A549 (cell line): ENCODE measurements at regions not wholly inside any gene's neighbourhood (a gene's known extent, or its start where the extent isn't known, plus 50 kb on each side); places are given as distances from the start of the nearest gene placed in this dataset.

Source experiments
- ATAC-seq, 2 experiments: fragments of 200-7000 bp in 1 of 2; fragments of >200 bp in 1 of 2; cut with Nextera tagmentation in 1 of 2; cut with Tn5 transposase in 1 of 2; 3 replicates each; pipeline versions ENCODE4 v1.8.0 to v1.9.1; 2018 to 2020; ENCODE audit warnings: mild to moderate bottlenecking in 1 of 2, moderate library complexity in 1 of 2
- CTCF ChIA-PET: fragments of 300-600 bp; sonication (Branson Sonifier 250); formaldehyde crosslinking; extraction: SDS; loops from one replicate; lab custom pipeline; 2021; ENCODE audit warnings: antibody characterized with exemption, inconsistent platforms; lab: Yijun Ruan, JAX
- POLR2A ChIA-PET: fragments of 350-600 bp; formaldehyde crosslinking; extraction: SDS; loops from one replicate; lab custom pipeline; 2021; ENCODE audit warnings: antibody characterized with exemption, inconsistent platforms; lab: Yijun Ruan, JAX
- DNase-seq, 2 experiments: peaks; one replicate each; pipeline versions ENCODE4 v3.0.0 to v3.0.0-alpha.2; 2011 to 2016; ENCODE audit warnings: low read depth in 1 of 2, low spot score in 1 of 2
- FAIRE-seq: peaks from 2 replicates; lab custom pipeline; 2011; peaks lifted over from hg19 to GRCh38; lab: Jason Lieb, UNC
- H3K27ac ChIP-seq, 2 experiments: fragments of >200 bp; sonication (Bioruptor Twin); formaldehyde crosslinking; 3 replicates each; pipeline ENCODE4 v1.5.1; 2016 to 2017
- H3K4me1 ChIP-seq: fragments of >200 bp; sonication (Bioruptor Twin); formaldehyde crosslinking; 3 replicates; pipeline ENCODE4 v1.6.1; 2016
- H3K4me2 ChIP-seq: fragments of >200 bp; sonication (Bioruptor Twin); formaldehyde crosslinking; 3 replicates; pipeline ENCODE4 v1.6.1; 2016
- H3K4me3 ChIP-seq: fragments of >200 bp; sonication (Bioruptor Twin); formaldehyde crosslinking; 3 replicates; pipeline ENCODE4 v1.5.1; 2016
- H3K9me3 ChIP-seq: fragments of >200 bp; sonication (Bioruptor Twin); formaldehyde crosslinking; 3 replicates; pipeline ENCODE4 v1.6.1; 2016
- BCL3 ChIP-seq: fragments of >200 bp; sonication (Bioruptor Twin); formaldehyde crosslinking; IDR thresholded peaks from 3 replicates; pipeline ENCODE4 v1.6.1; 2016
- BHLHE40 ChIP-seq: IDR thresholded peaks from 2 replicates; pipeline ENCODE4 v1.6.1; 2012; ENCODE audit warnings: low read depth, low read length, inconsistent platforms
- CBX8 ChIP-seq: fragments of 200-600 bp; sonication (generic); IDR thresholded peaks from 2 replicates; pipeline ENCODE4 v1.6.1; 2016
- CEBPB ChIP-seq, 2 experiments: fragments of >200 bp in 1 of 2; sonication (Bioruptor Twin) in 1 of 2; formaldehyde crosslinking in 1 of 2; IDR thresholded peaks; 2 replicates each; pipeline ENCODE4 v1.6.1; 2012 to 2016
- CHD2 ChIP-seq: fragments of 150-350 bp; IDR thresholded peaks from 2 replicates; pipeline ENCODE4 v1.6.1; 2014; ENCODE audit warnings: low read length; ENCODE audit not compliant: partially characterized antibody
- EHF ChIP-seq: fragments of 250-450 bp; sonication (Bioruptor Pico); IDR thresholded peaks from 2 replicates; pipeline ENCODE4 v1.5.0; 2020; ENCODE audit warnings: mild to moderate bottlenecking
- EHMT2 ChIP-seq: fragments of 200-600 bp; sonication (generic); IDR thresholded peaks from 2 replicates; pipeline ENCODE4 v1.6.1; 2016; ENCODE audit warnings: antibody characterized with exemption, low read depth, mild to moderate bottlenecking, moderate library complexity
- FOXS1 ChIP-seq: fragments of 250-450 bp; sonication (Bioruptor Pico); IDR thresholded peaks from 2 replicates; pipeline ENCODE4 v1.5.0; 2020; ENCODE audit warnings: mild to moderate bottlenecking, moderate library complexity
- HDAC2 ChIP-seq: fragments of 200-600 bp; sonication (generic); IDR thresholded peaks from 2 replicates; pipeline ENCODE4 v1.6.1; 2016
- HOXA7 ChIP-seq: fragments of 250-450 bp; sonication (Bioruptor Pico); IDR thresholded peaks from 2 replicates; pipeline ENCODE4 v1.5.0; 2020; ENCODE audit warnings: mild to moderate bottlenecking, moderate library complexity
- HOXB13 ChIP-seq: fragments of 250-450 bp; sonication (Bioruptor Pico); IDR thresholded peaks from 2 replicates; pipeline ENCODE4 v1.5.0; 2020; ENCODE audit warnings: low read depth, mild to moderate bottlenecking, moderate library complexity
- HOXB5 ChIP-seq: fragments of 250-450 bp; sonication (Bioruptor Pico); IDR thresholded peaks from 2 replicates; pipeline ENCODE4 v1.5.0; 2020; ENCODE audit warnings: mild to moderate bottlenecking, moderate library complexity
- JUN ChIP-seq, 2 experiments: fragments of >200 bp; sonication (Bioruptor Twin); formaldehyde crosslinking; IDR thresholded peaks; 2 replicates in 1 of 2; 3 replicates in 1 of 2; pipeline ENCODE4 v1.6.1; 2016 to 2017
- MAFK ChIP-seq: fragments of 450-650 bp; IDR thresholded peaks from 2 replicates; pipeline ENCODE4 v1.6.1; 2014; ENCODE audit not compliant: partially characterized antibody
- MYC ChIP-seq: IDR thresholded peaks from 2 replicates; pipeline ENCODE4 v1.6.1; 2012; ENCODE audit warnings: mild to moderate bottlenecking, inconsistent platforms, low read length, improper control_type of control experiment, borderline replicate concordance
- NFE2L2 ChIP-seq: fragments of 150-350 bp; conservative IDR thresholded peaks from 2 replicates; pipeline ENCODE4 v1.6.1; 2014; ENCODE audit warnings: low read length
- NPAS2 ChIP-seq: fragments of 250-450 bp; sonication (Bioruptor Pico); IDR thresholded peaks from 2 replicates; pipeline ENCODE4 v1.8.0; 2022; ENCODE audit warnings: mild to moderate bottlenecking, moderate library complexity, borderline replicate concordance
- NR3C1 ChIP-seq: fragments of >200 bp; sonication (Bioruptor Twin); formaldehyde crosslinking; IDR thresholded peaks from 3 replicates; pipeline ENCODE4 v1.6.1; 2017
- POLR2AphosphoS2 ChIP-seq: conservative IDR thresholded peaks from 2 replicates; pipeline ENCODE4 v1.6.1; 2012; ENCODE audit warnings: low read length, improper control_type of control experiment, inconsistent platforms
- RCOR1 ChIP-seq: fragments of 150-350 bp; IDR thresholded peaks from 2 replicates; pipeline ENCODE4 v1.6.1; 2014; ENCODE audit warnings: antibody characterized with exemption, low read length, low read depth
- REST ChIP-seq: fragments of 200-600 bp; sonication (generic); IDR thresholded peaks from 2 replicates; pipeline ENCODE4 v1.6.1; 2016; ENCODE audit warnings: antibody characterized with exemption, mild to moderate bottlenecking, moderate library complexity
- SMC3 ChIP-seq: fragments of >200 bp; sonication (Bioruptor Twin); formaldehyde crosslinking; IDR thresholded peaks from 3 replicates; pipeline ENCODE4 v1.6.1; 2018; ENCODE audit warnings: inconsistent platforms
- ZC3H11A ChIP-seq: fragments of 450-650 bp; IDR thresholded peaks from 2 replicates; pipeline ENCODE4 v1.6.1; 2014; ENCODE audit warnings: antibody characterized with exemption, mild to moderate bottlenecking
- ZNF302 ChIP-seq: fragments of 250-450 bp; sonication (Bioruptor Pico); IDR thresholded peaks from 2 replicates; pipeline ENCODE4 v1.9.0; 2021; ENCODE audit warnings: inconsistent platforms, mild to moderate bottlenecking, moderate library complexity
- ZSCAN20 ChIP-seq: fragments of 250-450 bp; sonication (Bioruptor Pico); IDR thresholded peaks from 2 replicates; pipeline ENCODE4 v1.8.0; 2022; ENCODE audit warnings: mild to moderate bottlenecking, moderate library complexity
- WGBS: methylation state at CpG from one replicate; pipeline ENCODE4 v1.1.6; 2017; ENCODE audit errors: missing lambda C conversion rate; 5-methylcytosine and 5-hydroxymethylcytosine counted together
- TF ChIP-seq, protein P1 (sequence below): IDR thresholded peaks from 2 replicates; pipeline ENCODE4 v1.6.1; 2012
- TF ChIP-seq, protein P2 (sequence below): fragments of 250-450 bp; sonication (Bioruptor Pico); IDR thresholded peaks from 2 replicates; pipeline ENCODE4 v1.5.0; 2020; ENCODE audit warnings: low read depth, mild to moderate bottlenecking, moderate library complexity
- TF ChIP-seq, protein P3 (sequence below): fragments of 250-450 bp; sonication (Bioruptor Pico); IDR thresholded peaks from 2 replicates; pipeline ENCODE4 v1.5.0; 2021; ENCODE audit warnings: mild to moderate bottlenecking, moderate library complexity, borderline replicate concordance
- TF ChIP-seq, protein P4 (sequence below): fragments of >200 bp; sonication (Bioruptor Twin); formaldehyde crosslinking; IDR thresholded peaks from 3 replicates; pipeline ENCODE4 v1.5.1; 2016

DNA sequence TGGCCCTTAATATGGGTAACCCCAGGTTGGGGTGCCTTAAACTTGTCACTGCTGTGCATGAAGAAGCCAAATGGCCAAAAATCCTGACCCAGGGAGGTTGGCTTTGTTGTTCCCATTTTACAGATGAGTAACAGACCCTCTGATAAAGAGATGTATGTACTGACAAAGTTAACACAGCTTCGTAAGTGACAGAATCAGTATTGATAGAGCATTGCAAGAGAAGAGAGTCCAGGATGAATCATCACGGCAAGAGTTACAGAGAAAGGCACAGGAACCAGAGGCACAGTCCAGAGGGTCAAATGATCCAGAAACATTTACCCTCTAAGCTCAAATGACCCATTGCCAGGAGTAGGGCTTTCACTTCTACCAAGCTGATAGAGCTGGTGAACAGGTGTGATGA lies 103.8 kb upstream of the SMC2 start:
- DNase-seq (no peak), FAIRE-seq (no peak), ATAC-seq (no peak)
- H3K27ac ChIP-seq: no peak overlapping the region
- H3K9me3 ChIP-seq: no peaks in the 10 kb centered on the region
- H3K4me2 ChIP-seq: no peak overlapping the region
- no peaks in the 10 kb centered on the region for H3K4me1 ChIP-seq
- POLR2A ChIA-PET: no interaction called here
- 33% methylated on average over 2 of the region's 2 CpGs for WGBS
- TF ChIP-seq CEBPB (IDR thresholded peaks at IDR 0.05) (no peak), MAFK (no peak), JUN (IDR thresholded peaks at IDR 0.05) (no peak), EHF (no peak), BHLHE40 (no peak), NFE2L2 (no peak), NPAS2 (CRISPR knock-in tag) (no peak), CBX8 (no peak), MYC (no peak), ZNF302 (CRISPR knock-in tag) (no peak), RCOR1 (no peak), FOXS1 (no peak), ZC3H11A (no peak), HOXB13 (CRISPR knock-in tag) (no peak), HDAC2 (no peak)
- TF ChIP-seq, protein P1, sequence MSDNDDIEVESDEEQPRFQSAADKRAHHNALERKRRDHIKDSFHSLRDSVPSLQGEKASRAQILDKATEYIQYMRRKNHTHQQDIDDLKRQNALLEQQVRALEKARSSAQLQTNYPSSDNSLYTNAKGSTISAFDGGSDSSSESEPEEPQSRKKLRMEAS: no peak
- H3K4me3 ChIP-seq: no peak overlapping the region
- CTCF ChIA-PET: no interaction called here

GRCh38 chr9:103991001-103991400 lies 103.1 kb upstream of the SMC2 start:
- Histone ChIP-seq H3K4me1 (no peaks in the 10 kb centered on the region), H3K4me2 (no peak overlapping the region), H3K4me3 (no peak overlapping the region), H3K27ac (no peak overlapping the region), H3K9me3 (no peaks in the 10 kb centered on the region)
- no peak for DNase-seq
- ChIA-PET CTCF (no interaction called here), POLR2A (no interaction called here)
- FAIRE-seq: no peak
- ATAC-seq: no peak
- TF ChIP-seq, protein P2, sequence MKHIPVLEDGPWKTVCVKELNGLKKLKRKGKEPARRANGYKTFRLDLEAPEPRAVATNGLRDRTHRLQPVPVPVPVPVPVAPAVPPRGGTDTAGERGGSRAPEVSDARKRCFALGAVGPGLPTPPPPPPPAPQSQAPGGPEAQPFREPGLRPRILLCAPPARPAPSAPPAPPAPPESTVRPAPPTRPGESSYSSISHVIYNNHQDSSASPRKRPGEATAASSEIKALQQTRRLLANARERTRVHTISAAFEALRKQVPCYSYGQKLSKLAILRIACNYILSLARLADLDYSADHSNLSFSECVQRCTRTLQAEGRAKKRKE (CRISPR knock-in tag): no peak
- WGBS: 17% methylated on average over 2 of the region's 2 CpGs

- Histone ChIP-seq H3K4me2 (no peak overlapping the region), H3K9me3 (no peaks in the 10 kb centered on the region), H3K4me1 (no peaks in the 10 kb centered on the region), H3K4me3 (no peak overlapping the region), H3K27ac (no peak overlapping the region)
- no peak for ATAC-seq
- DNase-seq: no peak
- ChIA-PET POLR2A (no interaction called here), CTCF (no interaction called here)
- no peak for FAIRE-seq
- WGBS: 10% methylated on average over 1 of the region's 1 CpG
- TF ChIP-seq POLR2AphosphoS2 (no peak), RCOR1 (no peak), SMC3 (no peak), HOXB13 (CRISPR knock-in tag) (no peak), REST (no peak), CHD2 (no peak), NR3C1 (no peak), HOXA7 (CRISPR knock-in tag) (no peak), BCL3 (no peak), EHMT2 (no peak), ZSCAN20 (CRISPR knock-in tag) (no peak), HOXB5 (CRISPR knock-in tag) (no peak)
- TF ChIP-seq, protein P3, sequence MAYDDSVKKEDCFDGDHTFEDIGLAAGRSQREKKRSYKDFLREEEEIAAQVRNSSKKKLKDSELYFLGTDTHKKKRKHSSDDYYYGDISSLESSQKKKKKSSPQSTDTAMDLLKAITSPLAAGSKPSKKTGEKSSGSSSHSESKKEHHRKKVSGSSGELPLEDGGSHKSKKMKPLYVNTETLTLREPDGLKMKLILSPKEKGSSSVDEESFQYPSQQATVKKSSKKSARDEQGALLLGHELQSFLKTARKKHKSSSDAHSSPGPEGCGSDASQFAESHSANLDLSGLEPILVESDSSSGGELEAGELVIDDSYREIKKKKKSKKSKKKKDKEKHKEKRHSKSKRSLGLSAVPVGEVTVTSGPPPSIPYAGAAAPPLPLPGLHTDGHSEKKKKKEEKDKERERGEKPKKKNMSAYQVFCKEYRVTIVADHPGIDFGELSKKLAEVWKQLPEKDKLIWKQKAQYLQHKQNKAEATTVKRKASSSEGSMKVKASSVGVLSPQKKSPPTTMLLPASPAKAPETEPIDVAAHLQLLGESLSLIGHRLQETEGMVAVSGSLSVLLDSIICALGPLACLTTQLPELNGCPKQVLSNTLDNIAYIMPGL: no peak
- TF ChIP-seq, protein P4, sequence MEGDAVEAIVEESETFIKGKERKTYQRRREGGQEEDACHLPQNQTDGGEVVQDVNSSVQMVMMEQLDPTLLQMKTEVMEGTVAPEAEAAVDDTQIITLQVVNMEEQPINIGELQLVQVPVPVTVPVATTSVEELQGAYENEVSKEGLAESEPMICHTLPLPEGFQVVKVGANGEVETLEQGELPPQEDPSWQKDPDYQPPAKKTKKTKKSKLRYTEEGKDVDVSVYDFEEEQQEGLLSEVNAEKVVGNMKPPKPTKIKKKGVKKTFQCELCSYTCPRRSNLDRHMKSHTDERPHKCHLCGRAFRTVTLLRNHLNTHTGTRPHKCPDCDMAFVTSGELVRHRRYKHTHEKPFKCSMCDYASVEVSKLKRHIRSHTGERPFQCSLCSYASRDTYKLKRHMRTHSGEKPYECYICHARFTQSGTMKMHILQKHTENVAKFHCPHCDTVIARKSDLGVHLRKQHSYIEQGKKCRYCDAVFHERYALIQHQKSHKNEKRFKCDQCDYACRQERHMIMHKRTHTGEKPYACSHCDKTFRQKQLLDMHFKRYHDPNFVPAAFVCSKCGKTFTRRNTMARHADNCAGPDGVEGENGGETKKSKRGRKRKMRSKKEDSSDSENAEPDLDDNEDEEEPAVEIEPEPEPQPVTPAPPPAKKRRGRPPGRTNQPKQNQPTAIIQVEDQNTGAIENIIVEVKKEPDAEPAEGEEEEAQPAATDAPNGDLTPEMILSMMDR: no peak
Observed at GRCh38 chr9:103991698-103992097, 102.4 kb upstream of the SMC2 start.
